Endometrium (tissue), 2 donors: ENCODE measurements at regions not wholly inside any gene's neighbourhood (a gene's known extent, or its start where the extent isn't known, plus 50 kb on each side); places are given as distances from the start of the nearest gene placed in this dataset.

ENCODE experiments used
- FAIRE-seq: peaks from 2 replicates; lab custom pipeline; 2012; peaks lifted over from hg19 to GRCh38; lab: Jason Lieb, UNC
- donor health status: control.
- donor health status: control.

DNA sequence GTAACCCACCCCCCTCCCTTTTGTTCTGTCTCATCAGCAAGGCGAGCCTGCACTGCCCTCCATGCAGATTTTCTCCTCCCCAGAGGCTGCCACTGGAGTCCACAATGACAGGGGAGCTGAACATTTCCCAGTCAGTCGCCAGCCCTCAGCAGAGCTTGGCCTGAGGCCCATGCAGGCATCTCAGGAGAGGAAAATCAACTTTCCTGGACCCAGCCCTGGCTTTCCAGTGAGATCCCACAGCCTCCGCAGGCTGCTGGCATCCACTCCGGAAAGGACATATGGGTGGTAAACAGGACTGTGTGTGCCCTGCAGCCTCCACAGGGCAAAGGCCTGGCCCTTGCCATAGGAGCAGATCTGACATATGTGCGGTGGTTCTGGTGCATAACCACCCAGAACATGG, 253.8 kb downstream of the TNS1 start:
- FAIRE-seq = no peak

DNA sequence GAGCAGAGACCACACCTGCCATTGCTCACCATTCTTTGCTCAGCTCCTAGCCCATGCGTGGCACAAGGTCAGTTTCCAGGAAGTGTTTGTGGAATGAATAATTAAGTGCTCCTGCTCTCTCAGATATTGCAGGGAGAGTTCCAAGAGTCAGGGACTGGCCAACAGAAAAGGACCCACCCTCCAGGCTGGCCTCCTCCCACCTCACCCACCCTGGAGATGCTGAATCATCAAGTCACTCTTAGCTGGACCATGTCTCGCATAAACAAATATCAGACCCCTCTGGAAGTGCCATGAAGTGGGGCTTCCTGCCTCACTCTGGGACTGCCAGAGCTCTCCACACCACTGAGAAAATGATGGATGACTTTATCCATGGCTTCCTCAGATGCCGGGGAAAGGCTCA, 256.0 kb downstream of the TNS1 start:
- no peak for FAIRE-seq

DNA sequence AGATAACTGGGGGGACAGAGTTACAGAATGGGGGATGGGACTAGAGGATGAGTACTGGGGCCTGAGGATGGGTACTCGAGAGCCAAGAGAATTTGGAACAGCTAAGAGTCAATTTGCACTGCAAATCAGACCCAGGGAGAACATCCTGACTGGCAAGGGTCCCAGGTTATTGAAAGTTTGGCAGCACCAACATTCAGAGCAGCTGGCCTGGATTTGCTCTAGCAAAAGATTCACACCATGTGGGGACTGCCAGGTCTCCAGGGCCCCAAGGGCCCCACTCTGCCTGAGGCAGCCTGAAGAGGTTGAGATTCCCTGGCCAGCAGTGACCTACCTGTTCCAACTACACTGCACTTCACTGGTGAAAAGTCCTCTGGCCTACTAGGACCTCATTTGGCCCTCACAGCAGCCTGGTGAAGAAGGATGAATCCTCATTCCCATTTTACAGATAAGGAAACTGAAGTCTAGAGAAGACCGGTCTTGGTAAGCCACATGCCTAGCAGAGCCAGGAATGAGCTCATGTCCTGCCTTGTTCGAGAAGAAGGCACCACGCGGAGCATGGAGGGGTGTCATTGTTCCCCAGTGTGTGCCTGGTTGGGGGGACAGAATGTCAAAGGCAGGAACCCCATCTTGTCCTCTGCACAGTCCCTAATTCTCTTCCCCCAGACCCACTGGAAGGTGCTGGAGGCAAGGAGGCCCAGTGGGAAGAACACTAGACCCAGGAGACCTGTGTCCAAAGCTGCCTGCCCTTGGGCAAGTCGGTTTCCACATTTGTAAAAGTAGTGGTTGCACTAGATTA, 258.6 kb downstream of the TNS1 start:
- no peak for FAIRE-seq

DNA sequence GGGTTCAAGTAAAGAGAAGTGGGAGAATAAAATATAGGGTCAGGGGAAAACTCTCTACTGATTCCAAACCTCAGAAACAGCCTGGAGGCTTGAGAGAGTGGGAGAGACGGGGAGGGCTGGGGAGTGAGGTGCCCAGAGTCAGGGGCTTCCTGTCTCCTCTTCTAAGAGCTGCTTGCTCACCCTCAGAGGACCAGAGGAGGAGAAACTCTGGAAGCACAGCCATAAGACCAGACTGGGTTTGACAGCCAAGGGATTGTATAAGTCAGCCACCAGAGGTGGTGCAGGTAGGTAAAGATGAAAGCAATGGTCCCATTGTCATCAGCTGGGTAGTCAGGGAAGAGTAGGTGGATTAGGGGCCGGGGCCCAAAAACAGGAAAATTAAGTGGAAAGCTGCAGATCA, 259.4 kb downstream of the TNS1 start:
- no peak for FAIRE-seq

- no peak for FAIRE-seq
These were observed 260.0 kb downstream of the TNS1 start for GRCh38 chr2:217742841-217743240.

DNA sequence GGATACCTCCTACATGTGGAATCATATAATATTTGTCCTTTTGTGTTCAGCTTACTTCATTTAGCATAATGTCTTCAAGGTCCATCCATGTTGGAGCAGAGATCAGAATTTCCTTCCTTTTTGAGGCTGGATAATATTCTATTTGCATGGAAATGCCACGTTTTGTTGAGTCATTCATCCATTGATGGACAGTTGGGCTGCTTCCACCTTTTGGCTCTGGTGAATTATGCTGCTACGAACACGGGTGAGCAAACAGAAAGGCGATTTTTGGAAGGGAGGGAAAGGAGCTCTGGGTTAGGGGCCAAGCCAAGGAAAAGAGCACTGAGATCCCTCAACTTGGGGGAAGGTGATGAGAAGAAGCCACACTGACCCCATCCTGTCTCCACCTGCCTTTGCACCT, 260.5 kb downstream of the TNS1 start:
- no peak for FAIRE-seq

GRCh38 chr2:217741381-217741955, 261.3 kb downstream of the TNS1 start:
- no peak for FAIRE-seq

DNA sequence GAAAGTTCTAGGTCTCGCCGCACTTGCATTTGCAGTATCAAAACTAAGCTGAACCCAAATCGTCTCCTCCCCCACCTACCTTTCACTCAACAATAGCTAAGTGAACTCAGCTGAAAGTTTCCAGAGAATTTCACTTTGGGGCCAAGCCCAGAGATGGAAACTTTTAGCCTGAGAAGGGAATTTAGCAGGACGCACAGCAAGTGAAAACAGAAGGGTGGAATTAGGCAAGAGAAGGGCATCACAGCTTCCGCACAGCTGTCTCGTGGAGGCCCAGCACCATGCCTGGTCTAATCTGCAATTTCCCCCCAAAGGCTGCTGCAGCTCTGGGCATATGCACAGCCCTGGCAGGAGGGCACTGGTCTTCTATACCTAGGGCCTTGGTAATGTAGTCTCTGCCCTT, 262.0 kb downstream of the TNS1 start:
- FAIRE-seq = no peak

DNA sequence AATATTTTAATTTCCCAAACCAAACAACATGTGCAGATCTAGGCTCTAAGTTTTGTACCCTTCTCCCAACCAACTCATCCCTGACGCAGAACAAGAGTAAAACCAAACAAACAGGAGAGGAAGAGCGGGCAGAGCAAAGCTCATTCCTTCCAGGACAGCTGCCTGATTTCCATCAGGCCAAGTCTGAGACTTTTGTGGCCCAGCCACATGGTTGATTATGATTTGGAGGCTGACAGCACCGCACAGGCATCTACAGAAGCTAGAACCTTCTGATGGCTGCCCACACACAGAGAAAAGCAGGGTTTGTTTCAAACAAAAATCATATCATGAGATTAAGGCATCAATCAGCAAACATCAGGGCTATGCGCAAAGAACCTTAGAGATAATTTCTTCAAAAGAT, 262.6 kb downstream of the TNS1 start:
- no peak for FAIRE-seq

GRCh38 chr2:217739741-217740140, 263.1 kb downstream of the TNS1 start:
- FAIRE-seq = no peak

- no peak for FAIRE-seq
These were observed 264.7 kb downstream of the TNS1 start for GRCh38 chr2:217738061-217738460.

GRCh38 chr2:217736776-217737550, 265.8 kb downstream of the TNS1 start:
- FAIRE-seq = no peak

- FAIRE-seq = no peak
These were observed 266.9 kb downstream of the TNS1 start for GRCh38 chr2:217735899-217736298.

- no peak for FAIRE-seq
These were observed 267.8 kb downstream of the TNS1 start for GRCh38 chr2:217735034-217735433.

- FAIRE-seq = no peak
These were observed 269.3 kb downstream of the TNS1 start for GRCh38 chr2:217733461-217733860.

DNA sequence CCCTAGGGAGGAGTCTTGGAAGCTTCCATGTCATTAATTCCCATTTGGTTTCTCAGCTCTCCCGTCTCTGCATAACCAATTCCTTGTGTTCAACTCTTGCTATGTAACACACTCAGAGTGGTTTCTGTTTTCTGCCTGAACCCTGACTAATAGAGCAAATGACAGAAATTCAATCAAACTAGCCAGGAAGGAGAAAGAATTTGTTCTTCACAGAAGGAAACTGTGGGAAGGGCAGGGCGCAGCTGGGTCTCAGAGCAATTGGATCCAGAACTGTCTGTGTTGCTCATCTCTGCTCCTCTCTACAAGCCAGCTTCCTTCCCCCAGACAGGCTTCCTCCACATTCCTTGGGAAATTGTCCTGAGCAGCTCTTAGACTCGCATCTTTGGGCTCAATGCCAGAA, 269.8 kb downstream of the TNS1 start:
- FAIRE-seq = no peak

- FAIRE-seq = no peak
These were observed 271.0 kb downstream of the TNS1 start for GRCh38 chr2:217731805-217732204.

GRCh38 chr2:217729421-217730053, 273.3 kb downstream of the TNS1 start:
- FAIRE-seq = no peak

DNA sequence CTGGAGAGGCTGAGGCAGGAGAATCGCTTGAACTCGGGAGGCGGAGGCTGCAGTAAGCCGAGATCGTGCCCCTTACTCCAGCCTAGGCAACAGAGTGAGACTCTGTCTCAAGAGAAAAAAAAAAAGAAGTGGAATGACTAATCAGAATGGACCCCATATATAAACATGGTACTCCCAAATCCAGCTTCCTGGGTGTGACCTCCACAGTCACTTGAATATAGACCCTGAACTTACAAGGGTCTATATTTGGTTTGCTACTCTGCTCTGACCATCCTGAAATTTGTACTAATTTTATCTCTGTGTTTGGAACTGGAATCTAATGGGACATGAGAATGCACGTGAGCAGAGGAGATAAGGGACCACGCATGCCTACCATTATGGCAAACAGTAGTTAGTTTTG, 275.0 kb downstream of the TNS1 start:
- FAIRE-seq = no peak

DNA sequence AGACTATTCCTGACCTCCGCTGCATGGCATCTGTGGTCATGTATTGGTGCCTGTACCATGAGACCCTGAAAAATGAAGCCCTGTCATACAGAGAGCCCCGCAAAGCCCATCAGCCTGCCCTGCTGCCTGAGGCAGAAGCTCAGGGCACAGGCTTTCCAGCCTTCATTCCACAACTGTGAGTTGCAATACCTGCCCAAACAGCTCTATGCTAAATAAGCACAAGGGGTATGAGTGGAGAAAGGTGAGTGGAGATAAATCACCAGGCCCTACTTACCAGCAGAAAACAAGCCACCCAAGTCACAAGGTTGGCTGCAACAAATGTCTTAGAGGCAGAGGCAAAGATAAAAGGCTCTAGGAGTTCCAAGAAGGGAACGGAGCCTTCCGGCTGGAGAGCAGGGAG, 277.4 kb downstream of the TNS1 start:
- FAIRE-seq = no peak

DNA sequence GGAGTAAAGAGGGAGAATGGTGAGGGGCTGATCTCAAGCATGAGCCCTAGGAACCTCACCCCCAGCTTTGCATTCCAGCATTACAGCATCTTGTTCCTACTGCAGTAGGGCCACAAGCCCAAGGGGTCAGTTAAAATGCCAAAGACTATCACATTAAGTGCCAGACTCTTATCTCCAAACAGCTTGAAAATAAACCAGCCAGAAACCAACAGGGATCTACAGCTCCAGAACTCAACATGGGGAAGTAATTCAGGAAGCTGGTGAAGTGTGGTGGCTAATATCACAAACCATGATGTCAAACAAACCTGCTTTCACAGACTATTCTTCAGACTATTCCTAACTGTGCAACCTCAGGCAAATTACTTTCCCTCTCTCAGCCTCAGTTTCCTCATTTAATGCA, 278.3 kb downstream of the TNS1 start:
- no peak for FAIRE-seq

DNA sequence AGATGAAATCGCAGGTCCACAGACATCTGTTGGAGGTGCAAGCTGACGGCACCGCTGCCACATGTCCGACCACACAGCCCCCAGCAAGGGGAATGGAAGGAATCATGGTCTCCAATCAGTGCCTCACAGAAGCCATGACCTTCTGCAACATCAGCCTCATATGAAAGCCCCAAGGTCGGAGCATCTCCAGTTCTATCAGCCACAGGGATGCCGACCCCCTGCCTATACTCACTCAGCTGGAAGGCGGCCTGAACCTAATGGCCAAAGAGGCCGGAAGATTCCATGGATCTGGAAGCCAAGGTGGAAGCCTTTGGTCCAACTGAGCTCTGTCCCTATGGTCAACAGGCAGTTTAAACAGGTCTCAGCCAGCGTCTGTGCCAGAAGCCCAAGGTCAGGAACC, 278.8 kb downstream of the TNS1 start:
- FAIRE-seq = no peak
